ENCODE measurements at regions not wholly inside any gene's neighbourhood (a gene's known extent, or its start where the extent isn't known, plus 50 kb on each side); places are given as distances from the start of the nearest gene placed in this dataset.

- TF ChIP-seq CBX2 (IDR thresholded peaks at IDR 0.05; ENCODE audit: borderline replicate concordance, low read depth), result no peak
- no peak for TF ChIP-seq KDM1A (IDR thresholded peaks at IDR 0.05; ENCODE audit: low read depth)
- TF ChIP-seq CTCF (IDR thresholded peaks at IDR 0.05), result no peak
- no peak for TF ChIP-seq SMC3 (IDR thresholded peaks at IDR 0.05)
- no peak for TF ChIP-seq MYC (IDR thresholded peaks at IDR 0.05; ENCODE audit: borderline replicate concordance, low read length)
- no peak for TF ChIP-seq ZC3H11A (IDR thresholded peaks at IDR 0.05)
- TF ChIP-seq MAX (IDR thresholded peaks at IDR 0.05), result no peak
- no peak for TF ChIP-seq CEBPB (IDR thresholded peaks at IDR 0.05)
- no peak for TF ChIP-seq EHMT2 (IDR thresholded peaks at IDR 0.05; ENCODE audit: low read depth)
- TF ChIP-seq REST (IDR thresholded peaks at IDR 0.05), result no peak
- TF ChIP-seq POLR2A (IDR thresholded peaks at IDR 0.05; ENCODE audit: low read length), result no peak
- TF ChIP-seq RNF2 (IDR thresholded peaks at IDR 0.05; ENCODE audit: borderline replicate concordance, low read depth), result no peak
- no peak for TF ChIP-seq JUNB (IDR thresholded peaks at IDR 0.05)
- TF ChIP-seq SREBF2 (IDR thresholded peaks at IDR 0.05), result no peak
Measured at GRCh38 chr17:70552982-70553334, 383.6 kb downstream of the KCNJ2 start.
